ENCODE measurements at regions not wholly inside any gene's neighbourhood (a gene's known extent, or its start where the extent isn't known, plus 50 kb on each side); places are given as distances from the start of the nearest gene placed in this dataset.

DNA sequence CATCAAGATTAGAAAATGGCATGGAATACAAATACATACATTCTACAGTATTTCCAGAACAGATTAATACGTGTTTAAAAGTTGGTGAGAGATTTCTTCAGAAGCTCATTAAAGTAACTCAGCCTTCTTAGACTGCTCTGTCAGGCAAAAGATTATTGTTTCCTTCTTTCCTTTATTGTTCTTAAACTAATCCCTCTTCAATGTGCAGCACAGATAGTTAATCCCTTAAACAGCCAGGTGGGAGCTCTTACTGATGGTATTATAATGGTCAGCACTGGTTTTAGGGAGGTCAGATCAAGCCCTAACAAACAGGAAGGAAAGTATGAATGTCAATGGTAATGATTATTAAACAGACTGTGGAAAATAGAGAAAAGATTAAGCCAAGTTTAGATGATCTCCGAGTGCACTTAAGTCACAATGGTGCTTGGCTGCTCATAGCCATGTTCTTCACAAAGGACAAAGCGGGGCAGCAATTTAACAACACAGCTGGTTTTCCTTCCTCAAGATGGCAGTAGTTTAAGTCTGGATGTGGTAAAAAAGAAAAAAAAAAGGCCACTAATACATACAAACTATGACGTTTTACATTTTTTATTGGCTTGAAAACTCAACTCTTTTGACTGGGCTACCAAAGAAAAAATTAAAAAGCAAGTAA lies 992.6 kb downstream of the PCDH9 start:
- TF ChIP-seq CTCF (IDR thresholded peaks at IDR 0.05): no peak
- no peak for TF ChIP-seq ZFX (IDR thresholded peaks at IDR 0.05; ENCODE audit: borderline replicate concordance)

Measured in 22Rv1 (cell line).